Ovary (tissue), 7 donors: ENCODE measurements at regions not wholly inside any gene's neighbourhood (a gene's known extent, or its start where the extent isn't known, plus 50 kb on each side); places are given as distances from the start of the nearest gene placed in this dataset.

Experiments used
- DNase-seq, 5 donors: peaks; one replicate each; pipeline ENCODE4 v3.0.0-alpha.2; 2019 to 2020
- H3K27ac ChIP-seq, 2 donors: fragments of 200-600 bp; one replicate each; pipeline versions ENCODE4 v1.5.1 to v1.8.0; 2019 to 2022
- H3K27me3 ChIP-seq: fragments of 200-600 bp; one replicate; pipeline ENCODE4 v1.8.0; 2022
- H3K36me3 ChIP-seq: fragments of 200-600 bp; sonication (generic); one replicate; pipeline ENCODE4 v1.5.1; 2019
- H3K4me1 ChIP-seq: one replicate; pipeline ENCODE4 v1.8.1; 2013; ENCODE audit warnings: mild to moderate bottlenecking, moderate library complexity; ENCODE audit not compliant: insufficient read depth
- H3K4me3 ChIP-seq: fragments of 200-600 bp; sonication (generic); one replicate; pipeline ENCODE4 v1.5.1; 2017
- H3K9me3 ChIP-seq, 2 donors: fragments of 200-600 bp in 1 of 2; sonication (generic) in 1 of 2; one replicate each; pipeline versions ENCODE4 v1.5.1 to v1.8.1; 2013 to 2019; ENCODE audit warnings: mild to moderate bottlenecking in 1 of 2, moderate library complexity in 1 of 2
- CTCF ChIP-seq, 3 donors: fragments of 450-650 bp in 2 of 3; fragments of 200-600 bp in 1 of 3; IDR thresholded peaks; one replicate each; pipeline versions ENCODE4 v1.5.1 to v1.8.0; 2016 to 2022; ENCODE audit warnings: antibody characterized with exemption in 3 of 3, mild to moderate bottlenecking in 1 of 3
- EP300 ChIP-seq: sonication (generic); formaldehyde crosslinking; IDR thresholded peaks from one replicate; pipeline ENCODE4 v1.6.1; 2017; ENCODE audit warnings: antibody characterized with exemption
- POLR2A ChIP-seq: fragments of 450-650 bp; IDR thresholded peaks from one replicate; pipeline ENCODE4 v1.6.1; 2017; ENCODE audit warnings: antibody characterized with exemption, mild to moderate bottlenecking, moderate library complexity
- WGBS, 3 donors: extraction: QIAGEN DNeasy Blood & Tissue Kit in 1 of 3; methylation state at CpG; one replicate each; pipeline versions ENCODE4 v1.1.5 to v1.1.7; 2013 to 2017; 5-methylcytosine and 5-hydroxymethylcytosine counted together
- intact Hi-C, 4 donors: fragments of 100-400 bp; cut with DNase I; formaldehyde crosslinking; loops; one replicate each; pipeline versions ENCODE4 v1.11.0 to v1.15.1; 2022 to 2023
- donor health status: DM: no; HTN: no; CAD: no; lungs with moderate emphysema.
- donor health status: DM: no; HTN: no; CAD: no.
- donor health status: Bipolar disorder and iron deficiency.
- donor health status: DM: no; HTN: no; CAD: no.
- donor health status: DM: yes; HTN: yes; CAD: no.

DNA sequence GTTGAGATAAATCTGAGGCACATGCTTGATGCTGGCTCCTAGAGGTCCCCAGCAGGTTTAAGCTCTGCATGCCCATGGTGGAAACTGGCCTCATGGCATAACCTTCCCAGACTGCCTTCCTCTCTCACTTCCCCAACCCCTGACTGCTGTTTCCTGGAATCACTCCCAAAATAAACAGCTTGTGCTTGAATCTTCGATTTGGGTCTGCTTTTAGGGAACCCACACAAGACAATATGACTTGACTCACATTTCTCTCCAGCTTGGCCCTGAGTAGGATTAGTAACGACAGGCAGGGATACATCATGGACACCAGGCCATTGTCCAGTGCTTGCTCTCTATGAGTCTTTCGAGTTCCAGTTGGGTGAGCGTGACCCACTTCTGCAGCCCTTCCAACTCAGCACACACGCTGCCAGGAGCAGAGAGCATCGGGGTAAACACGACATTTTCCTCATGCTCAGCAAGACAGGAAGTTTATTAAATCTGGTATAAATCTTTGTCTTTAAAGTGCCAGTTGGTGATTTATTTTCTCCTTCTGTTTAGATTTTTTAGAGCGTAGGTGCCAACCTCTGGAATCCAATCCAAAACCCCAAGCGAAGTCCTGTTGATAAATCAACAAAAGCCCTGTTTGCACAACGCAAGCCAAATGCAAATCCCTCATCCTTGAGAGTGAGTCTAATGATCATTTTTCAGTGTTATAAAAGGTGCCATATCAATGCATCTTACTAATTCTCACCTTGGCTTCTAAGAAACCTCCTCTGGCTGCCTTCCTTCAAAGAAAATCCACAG is 135.0 kb downstream of the FOXA2 start:
- Histone ChIP-seq H3K27ac (no peak overlapping the region), H3K9me3 (no peaks in the 10 kb centered on the region), H3K4me1 (no peaks in the 10 kb centered on the region), H3K36me3 (no peaks in the 10 kb centered on the region), H3K27me3 (no peaks in the 10 kb centered on the region), H3K4me3 (no peak overlapping the region)
- intact Hi-C loops = no loop called here
- 41 to 56% (median 52%) methylated on average over 10 of the region's 10 CpGs for WGBS, 3 donors
- TF ChIP-seq EP300 = no peak
- no peak for TF ChIP-seq POLR2A
- no peak for TF ChIP-seq CTCF (IDR thresholded peaks at IDR 0.05)
- no peak for DNase-seq

- TF ChIP-seq CTCF (IDR thresholded peaks at IDR 0.05) (no peak), EP300 (no peak), POLR2A (no peak)
- no peak for DNase-seq
- Histone ChIP-seq H3K9me3 (no peaks in the 10 kb centered on the region), H3K4me3 (no peak overlapping the region), H3K27me3 (no peaks in the 10 kb centered on the region), H3K27ac (no peak overlapping the region), H3K4me1 (no peaks in the 10 kb centered on the region), H3K36me3 (no peaks in the 10 kb centered on the region)
- 4 to 17% (median 7%) methylated on average over 1 of the region's 1 CpG for WGBS, 3 donors
- intact Hi-C loops = no loop called here
These were observed 137.0 kb downstream of the FOXA2 start for GRCh38 chr20:22447447-22447778.

- 57 to 69% (median 63%) methylated on average over 5 of the region's 5 CpGs for WGBS, 3 donors
- no peak overlapping the region for H3K27ac ChIP-seq
These were observed 137.5 kb downstream of the FOXA2 start for GRCh38 chr20:22446613-22447446.

GRCh38 chr20:22442318-22442717 is 142.1 kb downstream of the FOXA2 start:
- Histone ChIP-seq H3K27ac (no peak overlapping the region), H3K4me3 (no peak overlapping the region), H3K36me3 (no peaks in the 10 kb centered on the region), H3K9me3 (no peaks in the 10 kb centered on the region), H3K4me1 (no peaks in the 10 kb centered on the region), H3K27me3 (no peaks in the 10 kb centered on the region)
- whole genome bisulfite sequencing, 3 donors = 90 to 92% (median 90%) methylated on average over 7 of the region's 7 CpGs
- TF ChIP-seq CTCF (IDR thresholded peaks at IDR 0.05) = no peak
- no peak for TF ChIP-seq POLR2A
- no peak for TF ChIP-seq EP300
- DNase-seq = no peak
- intact Hi-C loops = no loop called here

More at GRCh38 chr20:22446613-22447446, 137.5 kb downstream of the FOXA2 start:
- DNase-seq = no peak
- intact Hi-C loops = no loop called here
- TF ChIP-seq EP300 (no peak), CTCF (IDR thresholded peaks at IDR 0.05) (no peak), POLR2A (no peak)
- Histone ChIP-seq H3K4me3 (no peak overlapping the region), H3K27me3 (no peaks in the 10 kb centered on the region), H3K36me3 (no peaks in the 10 kb centered on the region), H3K4me1 (no peaks in the 10 kb centered on the region), H3K9me3 (no peaks in the 10 kb centered on the region)
